GM19395 (cell line): ENCODE measurements at regions not wholly inside any gene's neighbourhood (a gene's known extent, or its start where the extent isn't known, plus 50 kb on each side); places are given as distances from the start of the nearest gene placed in this dataset.
"Not testable (repeated sequence)": the region's sequence is repeated elsewhere in the genome, so short reads cannot be mapped to it uniquely, and the experiment has no call there.

Experiments used
- ATAC-seq: cut with Tn5 transposase; IDR thresholded peaks from one replicate; pipeline ENCODE4 v1.9.1; 2021; ENCODE audit warnings: mild to moderate bottlenecking, moderate library complexity; ENCODE audit not compliant: unreplicated experiment

- ATAC-seq = no peak
These were observed 147.6 kb upstream of the CES5A start for GRCh38 chr16:56022818-56023217.

GRCh38 chr16:56019274-56019673, 144.1 kb upstream of the CES5A start:
- no peak for ATAC-seq

DNA sequence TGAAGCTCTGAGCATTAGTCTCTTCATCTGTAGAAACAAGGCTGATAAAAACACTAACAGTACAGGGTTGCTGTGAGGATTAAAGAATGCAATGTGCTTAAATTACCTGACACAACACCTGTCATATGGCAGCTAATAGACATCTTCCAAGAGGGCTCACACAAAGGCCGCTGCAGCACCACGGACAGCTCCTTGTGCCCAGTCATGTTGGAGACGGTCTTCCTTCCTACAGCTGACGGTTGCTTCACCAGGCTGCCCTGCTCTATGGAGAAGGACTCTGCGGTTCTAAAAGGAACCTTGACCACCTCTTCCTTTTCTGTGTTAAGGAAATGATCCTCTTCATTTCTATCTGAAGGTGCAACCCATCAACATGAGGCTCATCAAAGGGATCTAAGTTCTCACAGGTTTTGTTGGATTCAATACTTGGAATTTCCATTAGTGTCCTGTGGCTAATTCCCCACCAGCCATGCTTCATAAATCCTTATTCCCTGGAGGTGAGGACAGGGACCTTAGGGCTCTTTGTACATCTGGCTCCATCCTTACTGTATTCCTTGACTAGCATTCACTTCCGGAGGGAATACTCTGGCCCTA, 138.9 kb upstream of the CES5A start:
- ATAC-seq = no peak

GRCh38 chr16:56012482-56012811, 137.3 kb upstream of the CES5A start:
- no peak for ATAC-seq

GRCh38 chr16:56011808-56012481, 136.8 kb upstream of the CES5A start:
- ATAC-seq = no peak

DNA sequence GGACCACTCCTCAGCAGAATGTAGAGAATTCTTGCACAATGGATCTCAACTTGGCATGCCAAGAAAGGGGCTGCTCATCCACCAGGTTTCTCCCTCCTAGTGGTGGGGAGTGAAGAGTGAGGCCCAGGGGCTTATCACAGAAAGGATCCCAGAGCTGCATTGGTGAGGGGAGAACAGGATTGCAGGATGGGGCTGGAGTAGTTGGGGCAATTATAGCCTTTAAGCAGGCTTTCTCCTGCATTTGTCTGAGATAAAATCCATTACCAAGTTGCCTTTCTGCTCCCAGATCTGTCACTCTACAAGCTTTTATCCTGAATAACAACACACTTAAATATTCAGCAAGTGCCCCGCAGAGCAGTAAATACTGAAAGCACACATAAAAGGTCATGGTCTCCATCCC, 130.8 kb upstream of the CES5A start:
- ATAC-seq = no peak

DNA sequence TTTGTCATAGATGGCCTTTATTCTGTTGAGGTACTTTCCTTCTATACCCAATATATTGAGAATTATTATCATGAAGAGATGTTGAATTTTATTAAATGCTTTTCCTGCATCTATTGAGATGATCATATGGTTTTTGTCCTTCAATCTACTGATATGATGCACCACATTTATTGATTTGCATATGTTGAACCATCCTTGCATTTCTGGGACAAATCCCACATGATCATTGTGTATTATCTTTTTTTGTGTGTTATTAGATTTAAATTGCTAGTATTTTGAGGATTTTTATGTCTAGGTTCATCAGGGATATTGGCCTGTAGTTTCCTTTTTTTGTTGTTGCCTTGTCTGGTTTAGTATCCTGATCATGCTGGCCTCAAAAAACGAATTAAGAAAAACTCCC, 124.5 kb upstream of the CES5A start:
- no peak for ATAC-seq

DNA sequence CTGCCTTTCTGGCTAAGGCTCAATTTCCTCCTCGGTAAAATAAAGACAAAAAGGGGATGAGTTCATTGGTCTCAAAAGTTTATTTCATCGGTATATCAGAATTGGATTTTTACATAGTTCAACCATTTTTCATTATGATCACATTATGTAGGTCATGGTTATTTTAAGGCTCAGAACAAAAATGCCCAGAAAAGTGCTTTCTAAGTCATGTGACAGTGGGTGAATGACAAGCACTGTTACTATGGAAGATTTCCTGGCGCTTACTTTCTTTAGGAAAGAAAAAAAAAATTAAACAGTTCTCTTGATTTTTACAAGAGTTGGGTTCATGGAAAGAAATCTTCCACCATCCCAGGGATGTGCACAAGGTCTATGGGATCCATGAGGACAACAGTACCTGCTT, 117.9 kb upstream of the CES5A start:
- ATAC-seq = no peak

GRCh38 chr16:55992551-55992950, 117.4 kb upstream of the CES5A start:
- no peak for ATAC-seq

- no peak for ATAC-seq
These were observed 116.7 kb upstream of the CES5A start for GRCh38 chr16:55991843-55992242.

DNA sequence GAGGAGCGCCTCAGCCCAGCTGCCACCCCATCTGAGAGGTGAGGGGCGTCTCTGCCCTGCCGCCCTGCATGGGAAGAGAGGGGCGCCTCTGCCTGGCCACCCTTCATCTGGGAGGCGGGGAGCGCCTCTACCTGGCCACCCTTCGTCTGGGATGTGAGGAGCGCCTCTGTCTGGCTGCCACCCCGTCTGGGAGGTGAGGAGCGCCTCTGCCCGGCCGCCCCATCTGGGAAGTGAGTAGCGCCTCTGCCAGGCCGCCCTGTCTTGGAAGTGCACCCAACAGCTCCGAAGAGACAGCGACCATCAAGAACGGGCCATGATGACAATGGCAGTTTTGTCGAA, 114.4 kb upstream of the CES5A start:
- no peak for ATAC-seq

GRCh38 chr16:55988850-55989568, 113.8 kb upstream of the CES5A start:
- not testable (repeated sequence) for ATAC-seq

DNA sequence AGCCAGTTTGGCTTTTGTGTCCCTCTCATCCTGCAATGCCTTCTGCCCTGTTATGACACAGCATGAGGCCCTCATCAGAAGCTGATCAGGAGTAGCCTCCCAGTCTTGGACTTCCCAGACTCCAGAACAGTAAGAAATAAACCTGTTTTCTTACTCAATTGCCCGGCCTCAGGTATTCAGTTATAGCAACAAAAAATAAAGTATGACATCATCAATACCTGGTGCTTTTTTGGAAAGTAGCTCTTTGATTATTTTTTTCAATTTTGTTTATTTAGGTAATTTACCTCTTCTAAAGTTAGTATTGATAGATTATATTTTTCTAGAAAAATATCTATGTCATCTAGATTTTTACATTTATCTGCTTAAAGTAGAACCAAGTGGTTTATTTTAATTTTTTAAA, 112.8 kb upstream of the CES5A start:
- no peak for ATAC-seq

DNA sequence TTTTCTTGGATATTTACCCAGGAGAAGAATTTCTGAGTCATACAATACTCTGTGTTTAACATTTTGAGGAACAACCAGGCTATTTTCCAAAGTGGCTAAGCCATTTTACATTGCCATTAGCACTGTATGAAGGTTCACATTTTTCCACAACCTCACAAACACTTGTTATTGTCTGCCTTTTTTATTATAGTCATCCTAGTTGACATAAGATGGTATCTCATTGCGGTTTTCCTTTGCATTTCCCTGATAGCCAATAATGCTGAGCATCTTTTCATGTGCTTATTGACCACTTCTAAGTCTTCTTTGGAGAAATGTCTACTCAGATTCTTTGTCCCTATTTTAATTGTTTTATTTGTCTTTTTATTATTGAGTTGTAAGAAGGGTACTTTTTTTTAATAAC, 107.4 kb upstream of the CES5A start:
- ATAC-seq = no peak

- ATAC-seq = no peak
These were observed 106.4 kb upstream of the CES5A start for GRCh38 chr16:55981557-55981956.

GRCh38 chr16:55976815-55977214, 101.6 kb upstream of the CES5A start:
- ATAC-seq = no peak

DNA sequence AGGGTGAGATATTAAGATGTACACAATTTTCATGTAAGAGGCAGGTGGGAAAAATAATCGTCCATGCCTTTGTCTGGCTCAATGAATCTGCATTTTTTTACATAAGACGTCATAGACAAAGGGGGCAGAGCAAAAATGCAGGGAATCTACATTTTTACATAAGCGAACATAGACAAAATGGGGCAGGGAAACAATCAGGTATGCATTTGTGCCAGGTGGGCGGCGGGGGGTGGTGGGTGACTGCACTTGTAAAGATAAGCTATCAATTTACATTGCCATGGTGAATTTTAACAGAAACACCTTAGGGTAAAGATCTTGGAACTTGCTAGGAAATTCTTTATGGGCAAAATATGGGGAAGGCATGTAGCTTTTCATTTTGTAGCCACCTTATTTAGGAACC, 96.3 kb upstream of the CES5A start:
- ATAC-seq = no peak

GRCh38 chr16:55968221-55968620, 93.0 kb upstream of the CES5A start:
- ATAC-seq = no peak

DNA sequence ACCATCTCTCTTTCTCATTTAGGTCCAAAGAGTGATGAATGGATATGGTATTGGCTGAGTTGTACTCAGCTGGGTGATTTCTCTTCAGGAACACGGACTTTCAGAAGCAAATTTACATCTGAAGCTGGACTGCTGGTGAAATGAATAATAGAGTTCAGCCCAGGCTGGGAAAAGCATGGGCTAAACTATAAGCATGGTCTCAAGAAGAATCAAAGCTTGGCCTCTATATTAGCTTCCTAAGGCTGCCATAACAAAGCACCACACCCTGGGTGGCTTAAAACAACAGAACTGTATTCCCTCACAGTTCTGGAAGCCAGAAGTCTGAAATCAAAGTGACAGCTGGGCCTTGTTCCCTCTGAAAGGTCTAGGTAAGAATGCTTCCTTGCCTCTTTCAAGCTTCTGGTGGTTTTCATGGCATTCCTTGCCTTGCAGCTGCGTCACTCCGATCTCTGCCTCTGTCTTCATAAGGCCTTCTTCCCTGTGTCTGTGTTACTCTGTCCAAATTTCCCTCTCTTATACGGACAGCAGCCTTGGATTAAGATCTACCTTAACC, 89.8 kb upstream of the CES5A start:
- ATAC-seq = no peak

DNA sequence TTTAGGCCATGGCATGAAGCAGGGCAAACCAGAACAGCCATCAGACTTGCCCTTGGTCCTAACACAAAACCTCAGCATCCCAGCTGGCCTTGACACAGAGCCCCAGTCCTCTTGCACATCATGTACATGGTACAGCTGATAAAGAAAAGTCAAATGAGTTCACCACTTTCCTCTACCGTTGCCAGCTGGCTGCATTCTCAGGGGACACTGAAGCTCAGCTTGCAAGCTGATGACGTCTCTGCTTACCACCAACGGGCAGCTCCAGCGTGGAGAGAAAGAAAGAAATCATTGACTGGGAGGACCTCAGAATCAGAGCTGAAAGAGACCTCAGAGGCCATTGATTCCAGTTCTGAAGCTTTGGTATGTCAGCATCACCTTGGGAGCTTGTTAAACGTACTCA, 80.7 kb upstream of the CES5A start:
- ATAC-seq = no peak

- no peak for ATAC-seq
These were observed 80.3 kb upstream of the CES5A start for GRCh38 chr16:55955424-55955823.

GRCh38 chr16:55954906-55955305, 79.7 kb upstream of the CES5A start:
- no peak for ATAC-seq
